ENCODE measurements at regions not wholly inside any gene's neighbourhood (a gene's known extent, or its start where the extent isn't known, plus 50 kb on each side); places are given as distances from the start of the nearest gene placed in this dataset.

- Histone ChIP-seq H3K27me3 (ENCODE audit: insufficient read depth, low read length) (no peaks in the 10 kb centered on the region), H3K36me3 (ENCODE audit: insufficient read depth, low read depth, low read length) (no peaks in the 10 kb centered on the region), H3K9ac (ENCODE audit: low read depth, low read length) (no peak overlapping the region), H3K27ac (ENCODE audit: low read length) (no peak overlapping the region), H3K9me3 (ENCODE audit: insufficient read depth, low read depth, low read length) (no peaks in the 10 kb centered on the region), H3K4me3 (ENCODE audit: low read length) (no peak overlapping the region), H3K4me1 (ENCODE audit: insufficient read depth, low read length) (peaks cover 4% of the 10 kb centered on the region; the same call in 1 of the 2 replicates)
Observed at GRCh38 chr5:159784993-159785392, 131.3 kb upstream of the ADRA1B start.

- Histone ChIP-seq H3K4me3 (ENCODE audit: low read length) (no peak overlapping the region), H3K9ac (ENCODE audit: low read depth, low read length) (no peak overlapping the region), H3K9me3 (ENCODE audit: insufficient read depth, low read depth, low read length) (no peaks in the 10 kb centered on the region), H3K36me3 (ENCODE audit: insufficient read depth, low read depth, low read length) (no peaks in the 10 kb centered on the region), H3K27me3 (ENCODE audit: insufficient read depth, low read length) (no peaks in the 10 kb centered on the region), H3K27ac (ENCODE audit: low read length) (no peak overlapping the region), H3K4me1 (ENCODE audit: insufficient read depth, low read length) (peaks cover 4% of the 10 kb centered on the region; the same call in 1 of the 2 replicates)
Observed at GRCh38 chr5:159785656-159786055, 130.6 kb upstream of the ADRA1B start.

- Histone ChIP-seq H3K4me1 (ENCODE audit: insufficient read depth, low read length) (peaks cover 4% of the 10 kb centered on the region; the same call in 1 of the 2 replicates), H3K4me3 (ENCODE audit: low read length) (no peak overlapping the region), H3K27me3 (ENCODE audit: insufficient read depth, low read length) (no peaks in the 10 kb centered on the region), H3K27ac (ENCODE audit: low read length) (no peak overlapping the region), H3K9ac (ENCODE audit: low read depth, low read length) (no peak overlapping the region), H3K36me3 (ENCODE audit: insufficient read depth, low read depth, low read length) (no peaks in the 10 kb centered on the region), H3K9me3 (ENCODE audit: insufficient read depth, low read depth, low read length) (no peaks in the 10 kb centered on the region)
Observed at GRCh38 chr5:159786201-159786600, 130.1 kb upstream of the ADRA1B start.

- peaks cover 4% of the 10 kb centered on the region; the same call in 1 of the 2 replicates for H3K4me1 ChIP-seq (ENCODE audit: insufficient read depth, low read length)
- no peaks in the 10 kb centered on the region for H3K36me3 ChIP-seq (ENCODE audit: insufficient read depth, low read depth, low read length)
- H3K27ac ChIP-seq (ENCODE audit: low read length) = no peak overlapping the region
- no peak overlapping the region for H3K4me3 ChIP-seq (ENCODE audit: low read length)
- no peak overlapping the region for H3K9ac ChIP-seq (ENCODE audit: low read depth, low read length)
- no peaks in the 10 kb centered on the region for H3K27me3 ChIP-seq (ENCODE audit: insufficient read depth, low read length)
- H3K9me3 ChIP-seq (ENCODE audit: insufficient read depth, low read depth, low read length) = no peaks in the 10 kb centered on the region
Observed at GRCh38 chr5:159786901-159787691, 129.2 kb upstream of the ADRA1B start.

- Histone ChIP-seq H3K27ac (ENCODE audit: low read length) (no peak overlapping the region), H3K9ac (ENCODE audit: low read depth, low read length) (no peak overlapping the region), H3K9me3 (ENCODE audit: insufficient read depth, low read depth, low read length) (no peaks in the 10 kb centered on the region), H3K4me3 (ENCODE audit: low read length) (no peak overlapping the region), H3K27me3 (ENCODE audit: insufficient read depth, low read length) (no peaks in the 10 kb centered on the region), H3K36me3 (ENCODE audit: insufficient read depth, low read depth, low read length) (no peaks in the 10 kb centered on the region), H3K4me1 (ENCODE audit: insufficient read depth, low read length) (peaks cover 4% of the 10 kb centered on the region; the same call in 1 of the 2 replicates)
Observed at GRCh38 chr5:159787837-159788236, 128.4 kb upstream of the ADRA1B start.

GRCh38 chr5:159788835-159789331 lies 127.4 kb upstream of the ADRA1B start:
- Histone ChIP-seq H3K4me1 (ENCODE audit: insufficient read depth, low read length) (peaks cover 4% of the 10 kb centered on the region; the same call in 1 of the 2 replicates), H3K9me3 (ENCODE audit: insufficient read depth, low read depth, low read length) (no peaks in the 10 kb centered on the region), H3K36me3 (ENCODE audit: insufficient read depth, low read depth, low read length) (no peaks in the 10 kb centered on the region), H3K9ac (ENCODE audit: low read depth, low read length) (no peak overlapping the region), H3K4me3 (ENCODE audit: low read length) (no peak overlapping the region), H3K27me3 (ENCODE audit: insufficient read depth, low read length) (no peaks in the 10 kb centered on the region), H3K27ac (ENCODE audit: low read length) (no peak overlapping the region)

- no peaks in the 10 kb centered on the region for H3K36me3 ChIP-seq (ENCODE audit: insufficient read depth, low read depth, low read length)
- H3K27me3 ChIP-seq (ENCODE audit: insufficient read depth, low read length) = no peaks in the 10 kb centered on the region
- no peak overlapping the region for H3K9ac ChIP-seq (ENCODE audit: low read depth, low read length)
- H3K9me3 ChIP-seq (ENCODE audit: insufficient read depth, low read depth, low read length) = no peaks in the 10 kb centered on the region
- no peaks in the 10 kb centered on the region for H3K4me1 ChIP-seq (ENCODE audit: insufficient read depth, low read length)
- H3K4me3 ChIP-seq (ENCODE audit: low read length) = no peak overlapping the region
- H3K27ac ChIP-seq (ENCODE audit: low read length) = no peak overlapping the region
Observed at GRCh38 chr5:159792180-159792579, 124.1 kb upstream of the ADRA1B start.

- Histone ChIP-seq H3K27ac (ENCODE audit: low read length) (no peak overlapping the region), H3K9me3 (ENCODE audit: insufficient read depth, low read depth, low read length) (no peaks in the 10 kb centered on the region), H3K27me3 (ENCODE audit: insufficient read depth, low read length) (no peaks in the 10 kb centered on the region), H3K36me3 (ENCODE audit: insufficient read depth, low read depth, low read length) (no peaks in the 10 kb centered on the region), H3K4me3 (ENCODE audit: low read length) (no peak overlapping the region), H3K4me1 (ENCODE audit: insufficient read depth, low read length) (no peaks in the 10 kb centered on the region), H3K9ac (ENCODE audit: low read depth, low read length) (no peak overlapping the region)
Observed at GRCh38 chr5:159797261-159797970, 118.9 kb upstream of the ADRA1B start.

- H3K36me3 ChIP-seq (ENCODE audit: insufficient read depth, low read depth, low read length) = no peaks in the 10 kb centered on the region
- no peak overlapping the region for H3K9ac ChIP-seq (ENCODE audit: low read depth, low read length)
- no peaks in the 10 kb centered on the region for H3K4me1 ChIP-seq (ENCODE audit: insufficient read depth, low read length)
- no peak overlapping the region for H3K27ac ChIP-seq (ENCODE audit: low read length)
- no peaks in the 10 kb centered on the region for H3K27me3 ChIP-seq (ENCODE audit: insufficient read depth, low read length)
- H3K9me3 ChIP-seq (ENCODE audit: insufficient read depth, low read depth, low read length) = no peaks in the 10 kb centered on the region
- H3K4me3 ChIP-seq (ENCODE audit: low read length) = no peak overlapping the region
Observed at GRCh38 chr5:159799701-159800100, 116.6 kb upstream of the ADRA1B start.

GRCh38 chr5:159800131-159800840 lies 116.0 kb upstream of the ADRA1B start:
- no peaks in the 10 kb centered on the region for H3K36me3 ChIP-seq (ENCODE audit: insufficient read depth, low read depth, low read length)
- H3K27ac ChIP-seq (ENCODE audit: low read length) = no peak overlapping the region
- no peaks in the 10 kb centered on the region for H3K4me1 ChIP-seq (ENCODE audit: insufficient read depth, low read length)
- no peak overlapping the region for H3K4me3 ChIP-seq (ENCODE audit: low read length)
- no peaks in the 10 kb centered on the region for H3K27me3 ChIP-seq (ENCODE audit: insufficient read depth, low read length)
- H3K9ac ChIP-seq (ENCODE audit: low read depth, low read length) = no peak overlapping the region
- H3K9me3 ChIP-seq (ENCODE audit: insufficient read depth, low read depth, low read length) = no peaks in the 10 kb centered on the region

- no peaks in the 10 kb centered on the region for H3K4me1 ChIP-seq (ENCODE audit: insufficient read depth, low read length)
- no peaks in the 10 kb centered on the region for H3K9me3 ChIP-seq (ENCODE audit: insufficient read depth, low read depth, low read length)
- no peaks in the 10 kb centered on the region for H3K36me3 ChIP-seq (ENCODE audit: insufficient read depth, low read depth, low read length)
- no peaks in the 10 kb centered on the region for H3K27me3 ChIP-seq (ENCODE audit: insufficient read depth, low read length)
- no peak overlapping the region for H3K27ac ChIP-seq (ENCODE audit: low read length)
- H3K4me3 ChIP-seq (ENCODE audit: low read length) = no peak overlapping the region
- H3K9ac ChIP-seq (ENCODE audit: low read depth, low read length) = no peak overlapping the region
Observed at GRCh38 chr5:159801303-159801702, 115.0 kb upstream of the ADRA1B start.
